CD4-positive, alpha-beta T cell (primary cell): ENCODE measurements at regions not wholly inside any gene's neighbourhood (a gene's known extent, or its start where the extent isn't known, plus 50 kb on each side); places are given as distances from the start of the nearest gene placed in this dataset.
A peak's percentile ranks its signal among the peaks of the same experiment; 100 is the strongest.

ENCODE experiments used
- ATAC-seq: fragments of 200-7000 bp; cut with Tn5 transposase; one replicate; pipeline ENCODE4 v1.10.0; 2022; ENCODE audit warnings: mild to moderate bottlenecking; ENCODE audit not compliant: poor library complexity
- CTCF ChIA-PET: fragments of 350-600 bp; sonication (Branson Sonifier 250); formaldehyde crosslinking; loops from one replicate; lab custom pipeline; 2021; ENCODE audit warnings: antibody characterized with exemption, inconsistent platforms; lab: Charles Lee
- POLR2A ChIA-PET: fragments of 350-600 bp; sonication (Branson Sonifier 250); formaldehyde crosslinking; loops from one replicate; lab custom pipeline; 2021; ENCODE audit warnings: antibody characterized with exemption, inconsistent platforms; lab: Charles Lee
- DNase-seq, 14 experiments: peaks; one replicate each; pipeline ENCODE4 v3.0.0-alpha.2; 2013 to 2020; ENCODE audit warnings: mixed read lengths in 2 of 14
- H3K27ac ChIP-seq, 2 donors: one replicate each; pipeline versions ENCODE4 v1.5.1 to v1.7.0; 2013; ENCODE audit warnings: low read length in 2 of 2, low read depth in 1 of 2, mild to moderate bottlenecking in 1 of 2
- H3K27me3 ChIP-seq, 2 experiments: 1 replicate in 1 of 2; 2 replicates in 1 of 2; pipeline versions ENCODE4 v1.6.1 to v1.7.0; 2013; ENCODE audit warnings: low read length in 2 of 2, control low read depth in 1 of 2, mild to moderate bottlenecking in 1 of 2, moderate library complexity in 1 of 2; ENCODE audit not compliant: insufficient read depth in 2 of 2, control insufficient read depth in 1 of 2
- H3K36me3 ChIP-seq: one replicate; pipeline ENCODE4 v1.6.1; 2013; ENCODE audit warnings: low read length, control low read depth; ENCODE audit not compliant: insufficient read depth
- H3K4me1 ChIP-seq: one replicate; pipeline ENCODE4 v1.6.1; 2013; ENCODE audit warnings: low read length, control low read depth; ENCODE audit not compliant: insufficient read depth
- H3K4me3 ChIP-seq: one replicate; pipeline ENCODE4 v1.5.1; 2013; ENCODE audit warnings: mild to moderate bottlenecking, low read length, moderate library complexity
- H3K9me3 ChIP-seq, 2 experiments: 1 replicate in 1 of 2; 2 replicates in 1 of 2; pipeline versions ENCODE4 v1.6.1 to v1.7.0; 2013; ENCODE audit warnings: low read length in 2 of 2, mild to moderate bottlenecking in 2 of 2, control low read depth in 1 of 2, moderate library complexity in 1 of 2; ENCODE audit not compliant: control insufficient read depth in 1 of 2, insufficient read depth in 1 of 2
- H3K27ac Mint-ChIP-seq: one replicate; pipeline ENCODE4 v1.8.0; 2020; ENCODE audit warnings: mixed read lengths
- H3K27me3 Mint-ChIP-seq: one replicate; pipeline ENCODE4 v1.8.0; 2021; ENCODE audit warnings: mixed read lengths
- H3K36me3 Mint-ChIP-seq: one replicate; pipeline ENCODE4 v1.8.0; 2021; ENCODE audit warnings: low read depth, mixed read lengths
- H3K4me1 Mint-ChIP-seq: one replicate; pipeline ENCODE4 v1.8.0; 2021; ENCODE audit warnings: low read depth, mixed read lengths
- H3K4me3 Mint-ChIP-seq: one replicate; pipeline ENCODE4 v1.8.0; 2020; ENCODE audit warnings: mild to moderate bottlenecking, mixed read lengths
- H3K9me3 Mint-ChIP-seq: one replicate; pipeline ENCODE4 v1.8.0; 2020; ENCODE audit warnings: mixed read lengths
- intact Hi-C, 2 experiments: fragments of 100-400 bp; cut with DNase I in 1 of 2; cut with micrococcal nuclease in 1 of 2; formaldehyde crosslinking; loops; one replicate each; pipeline versions ENCODE4 v1.15.1 to v1.9.0; 2023 to 2025; cut with DNase I, micrococcal nuclease
- TF ChIP-seq, protein P1 (sequence below): fragments of 200-600 bp; IDR thresholded peaks from one replicate; pipeline ENCODE4 v1.8.0; 2022; ENCODE audit warnings: antibody characterized with exemption, mild to moderate bottlenecking

- Histone ChIP-seq H3K27ac (no peak overlapping the region), H3K4me1 (no peaks in the 10 kb centered on the region), H3K4me3 (no peak overlapping the region), H3K27me3 (peaks cover 0 to 5% of the 10 kb centered on the region in 2 experiments), H3K36me3 (no peaks in the 10 kb centered on the region), H3K9me3 (no peaks in the 10 kb centered on the region)
- POLR2A ChIA-PET: no interaction called here
- Mint-ChIP-seq H3K9me3 (no peaks in the 10 kb centered on the region), H3K27me3 (no peaks in the 10 kb centered on the region), H3K4me3 (no peak overlapping the region), H3K4me1 (no peaks in the 10 kb centered on the region), H3K36me3 (no peaks in the 10 kb centered on the region), H3K27ac (no peak overlapping the region)
- TF ChIP-seq, protein P1, sequence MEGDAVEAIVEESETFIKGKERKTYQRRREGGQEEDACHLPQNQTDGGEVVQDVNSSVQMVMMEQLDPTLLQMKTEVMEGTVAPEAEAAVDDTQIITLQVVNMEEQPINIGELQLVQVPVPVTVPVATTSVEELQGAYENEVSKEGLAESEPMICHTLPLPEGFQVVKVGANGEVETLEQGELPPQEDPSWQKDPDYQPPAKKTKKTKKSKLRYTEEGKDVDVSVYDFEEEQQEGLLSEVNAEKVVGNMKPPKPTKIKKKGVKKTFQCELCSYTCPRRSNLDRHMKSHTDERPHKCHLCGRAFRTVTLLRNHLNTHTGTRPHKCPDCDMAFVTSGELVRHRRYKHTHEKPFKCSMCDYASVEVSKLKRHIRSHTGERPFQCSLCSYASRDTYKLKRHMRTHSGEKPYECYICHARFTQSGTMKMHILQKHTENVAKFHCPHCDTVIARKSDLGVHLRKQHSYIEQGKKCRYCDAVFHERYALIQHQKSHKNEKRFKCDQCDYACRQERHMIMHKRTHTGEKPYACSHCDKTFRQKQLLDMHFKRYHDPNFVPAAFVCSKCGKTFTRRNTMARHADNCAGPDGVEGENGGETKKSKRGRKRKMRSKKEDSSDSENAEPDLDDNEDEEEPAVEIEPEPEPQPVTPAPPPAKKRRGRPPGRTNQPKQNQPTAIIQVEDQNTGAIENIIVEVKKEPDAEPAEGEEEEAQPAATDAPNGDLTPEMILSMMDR: no peak
- ATAC-seq (no peak), DNase-seq (peak in 1 of 14 experiments; percentile 10)
- intact Hi-C loops: no loop called here
- CTCF ChIA-PET: no interaction called here
Measured at GRCh38 chr6:44029444-44030185, 97.6 kb downstream of the MRPL14 start.

DNA sequence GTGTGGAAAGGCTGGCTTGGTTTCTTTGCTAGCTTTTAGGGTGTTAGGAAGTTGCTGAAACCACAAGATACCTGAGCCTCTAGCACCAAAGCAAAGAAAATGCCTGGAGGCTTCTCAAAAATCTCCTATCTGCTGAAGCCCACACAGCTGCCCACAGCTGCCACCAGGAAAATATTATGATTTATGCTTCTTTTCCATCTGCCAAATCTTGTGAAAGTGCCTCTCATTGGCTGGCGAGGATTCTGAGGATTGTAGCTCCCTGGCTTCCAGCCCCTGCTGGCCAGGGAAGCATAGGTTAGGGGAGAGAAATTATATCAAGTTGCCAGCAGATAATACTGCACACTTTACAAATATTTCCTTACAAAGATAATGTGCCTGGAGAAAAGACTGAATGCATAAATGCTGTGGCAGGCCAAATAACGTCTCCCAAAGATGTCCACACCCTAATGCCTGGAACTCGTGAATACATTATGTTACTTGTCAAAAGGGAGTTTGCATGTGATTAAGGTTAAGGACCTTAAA, 98.4 kb downstream of the MRPL14 start:
- POLR2A ChIA-PET: no interaction called here
- Histone ChIP-seq H3K27ac (no peak overlapping the region), H3K9me3 (no peaks in the 10 kb centered on the region), H3K27me3 (peaks cover 0 to 5% of the 10 kb centered on the region in 2 experiments), H3K36me3 (no peaks in the 10 kb centered on the region), H3K4me3 (no peak overlapping the region), H3K4me1 (no peaks in the 10 kb centered on the region)
- H3K27me3 Mint-ChIP-seq: no peaks in the 10 kb centered on the region
- H3K4me1 Mint-ChIP-seq: no peaks in the 10 kb centered on the region
- no peak overlapping the region for H3K4me3 Mint-ChIP-seq
- CTCF ChIA-PET: no interaction called here
- DNase-seq (no peak), ATAC-seq (no peak)
- H3K36me3 Mint-ChIP-seq: no peaks in the 10 kb centered on the region
- intact Hi-C loops: no loop called here
- H3K27ac Mint-ChIP-seq: no peak overlapping the region
- TF ChIP-seq, protein P1: no peak
- H3K9me3 Mint-ChIP-seq: no peaks in the 10 kb centered on the region

DNA sequence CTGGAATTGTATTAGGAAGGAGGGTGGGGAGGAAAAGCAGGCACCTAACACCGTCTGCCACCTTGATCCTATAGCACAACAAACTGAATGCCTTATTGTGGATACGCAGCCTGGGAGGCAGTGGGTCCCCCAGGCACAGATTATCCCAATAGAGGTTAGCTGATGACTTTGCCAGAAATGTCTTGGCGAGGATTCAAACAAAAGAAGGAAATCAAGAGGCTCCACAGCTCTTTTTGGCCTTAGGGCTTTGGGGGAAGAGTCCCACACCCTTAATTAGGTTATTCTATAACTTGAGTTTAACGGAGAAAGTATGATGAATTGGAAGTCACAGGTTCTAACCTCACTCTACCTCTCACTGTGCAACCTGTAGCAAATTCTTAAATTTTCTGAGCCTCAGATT, 102.0 kb downstream of the MRPL14 start:
- no peak overlapping the region for H3K4me3 Mint-ChIP-seq
- DNase-seq (no peak), ATAC-seq (no peak)
- H3K27me3 Mint-ChIP-seq: peaks cover 10% of the 10 kb centered on the region
- no peaks in the 10 kb centered on the region for H3K36me3 Mint-ChIP-seq
- H3K4me1 Mint-ChIP-seq: no peaks in the 10 kb centered on the region
- no peaks in the 10 kb centered on the region for H3K36me3 ChIP-seq
- no peaks in the 10 kb centered on the region for H3K4me1 ChIP-seq
- TF ChIP-seq, protein P1: no peak
- POLR2A ChIA-PET: no interaction called here
- H3K4me3 ChIP-seq: no peak overlapping the region
- H3K27me3 ChIP-seq: peaks cover 4 to 5% of the 10 kb centered on the region in 2 experiments
- H3K27ac ChIP-seq: no peak overlapping the region
- no peaks in the 10 kb centered on the region for H3K9me3 ChIP-seq
- CTCF ChIA-PET: no interaction called here
- no peaks in the 10 kb centered on the region for H3K9me3 Mint-ChIP-seq
- H3K27ac Mint-ChIP-seq: no peak overlapping the region
- intact Hi-C loops: no loop called here
